ENCODE measurements at regions not wholly inside any gene's neighbourhood (a gene's known extent, or its start where the extent isn't known, plus 50 kb on each side); places are given as distances from the start of the nearest gene placed in this dataset.

GRCh38 chr2:194128810-194129209, 1528.2 kb upstream of the SLC39A10 start:
- no peak for TF ChIP-seq CTCF (IDR thresholded peaks at IDR 0.05)
- Mint-ChIP-seq H3K9me3 (peaks cover 0 to 16% (median 4%) of the 10 kb centered on the region in 7 donors), H3K36me3 (no peaks in the 10 kb centered on the region), H3K4me3 (no peak overlapping the region), H3K27me3 (ENCODE audit: low read depth in 3 of 3) (no peaks in the 10 kb centered on the region), H3K4me1 (no peaks in the 10 kb centered on the region), H3K27ac (no peak overlapping the region)
- Histone ChIP-seq H3K27ac (ENCODE audit: low read depth in 1 of 2, low read length in 2 of 2) (no peak overlapping the region), H3K4me1 (ENCODE audit: control insufficient read depth in 1 of 2, insufficient read depth in 2 of 2, low read length in 2 of 2) (no peaks in the 10 kb centered on the region), H3K9ac (ENCODE audit: insufficient read depth, low read length, poor library complexity, severe bottlenecking) (no peak overlapping the region), H3K4me2 (replicated peaks; ENCODE audit: extremely low read depth, low read length, poor library complexity, severe bottlenecking) (no peak overlapping the region), H3K79me2 (ENCODE audit: insufficient read depth, low read length) (no peaks in the 10 kb centered on the region), H2AFZ (ENCODE audit: insufficient read depth, low read depth, low read length, poor library complexity, severe bottlenecking) (no peak overlapping the region), H3K27me3 (ENCODE audit: control insufficient read depth in 2 of 2, insufficient read depth in 2 of 2, low read length in 2 of 2) (no peaks in the 10 kb centered on the region), H3K36me3 (replicated peaks in 1 of 2; ENCODE audit: control insufficient read depth in 1 of 2, insufficient read depth in 2 of 2, low read length in 2 of 2) (no peaks in the 10 kb centered on the region), H3K4me3 (replicated peaks in 1 of 3; ENCODE audit: low read depth in 2 of 3, low read length in 3 of 3) (no peak overlapping the region), H4K20me1 (ENCODE audit: insufficient read depth, low read length) (no peaks in the 10 kb centered on the region), H3K9me3 (replicated peaks in 1 of 2; ENCODE audit: control insufficient read depth in 1 of 2, insufficient read depth in 1 of 2, low read length in 2 of 2) (peaks cover 17 to 19% of the 10 kb centered on the region in 2 donors)
- no peak for DNase-seq
- WGBS (ENCODE audit: insufficient coverage), result 87% methylated on average over 4 of the region's 4 CpGs
- intact Hi-C loops (cut with micrococcal nuclease), result no loop called here

DNA sequence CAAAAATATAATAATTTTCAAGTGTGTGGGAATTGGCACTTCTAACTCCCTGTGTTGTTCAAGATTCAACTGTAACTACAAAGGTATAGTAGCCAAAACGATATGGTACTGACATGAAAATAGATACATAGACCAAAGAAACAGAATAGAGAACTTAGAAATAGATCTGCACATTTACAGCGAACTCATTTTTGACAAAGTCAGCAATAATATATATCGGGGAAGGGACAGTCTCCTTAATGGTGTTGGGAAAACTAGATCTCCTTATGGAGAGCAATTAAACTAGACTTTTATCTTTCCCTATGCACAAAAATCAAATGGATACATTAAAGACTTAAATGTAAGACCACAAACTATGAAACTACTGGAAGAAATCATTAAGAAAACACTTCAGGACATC, 1530.6 kb upstream of the SLC39A10 start:
- no peak overlapping the region for H3K4me3 ChIP-seq (replicated peaks in 1 of 3; ENCODE audit: low read depth in 2 of 3, low read length in 3 of 3)
- no peak overlapping the region for H3K4me2 ChIP-seq (replicated peaks; ENCODE audit: extremely low read depth, low read length, poor library complexity, severe bottlenecking)
- no peaks in the 10 kb centered on the region for H3K36me3 ChIP-seq (replicated peaks in 1 of 2; ENCODE audit: control insufficient read depth in 1 of 2, insufficient read depth in 2 of 2, low read length in 2 of 2)
- H3K4me1 ChIP-seq (ENCODE audit: control insufficient read depth in 1 of 2, insufficient read depth in 2 of 2, low read length in 2 of 2), result no peaks in the 10 kb centered on the region
- Mint-ChIP-seq H3K27ac (no peak overlapping the region), H3K4me3 (no peak overlapping the region), H3K9me3 (peaks cover 0 to 19% (median 4%) of the 10 kb centered on the region in 7 donors), H3K36me3 (no peaks in the 10 kb centered on the region), H3K4me1 (no peaks in the 10 kb centered on the region), H3K27me3 (ENCODE audit: low read depth in 3 of 3) (no peaks in the 10 kb centered on the region)
- TF ChIP-seq CTCF (IDR thresholded peaks at IDR 0.05), result no peak
- WGBS (ENCODE audit: insufficient coverage), result no CpG with 5 or more reads among the region's 3 CpGs
- intact Hi-C loops (cut with micrococcal nuclease), result no loop called here
- peaks cover 17 to 19% of the 10 kb centered on the region in 2 donors for H3K9me3 ChIP-seq (replicated peaks in 1 of 2; ENCODE audit: control insufficient read depth in 1 of 2, insufficient read depth in 1 of 2, low read length in 2 of 2)
- no peak overlapping the region for H2AFZ ChIP-seq (ENCODE audit: insufficient read depth, low read depth, low read length, poor library complexity, severe bottlenecking)
- no peak overlapping the region for H3K9ac ChIP-seq (ENCODE audit: insufficient read depth, low read length, poor library complexity, severe bottlenecking)
- H3K27ac ChIP-seq (ENCODE audit: low read depth in 1 of 2, low read length in 2 of 2), result no peak overlapping the region
- DNase-seq, result no peak
- no peaks in the 10 kb centered on the region for H3K27me3 ChIP-seq (ENCODE audit: control insufficient read depth in 2 of 2, insufficient read depth in 2 of 2, low read length in 2 of 2)
- H3K79me2 ChIP-seq (ENCODE audit: insufficient read depth, low read length), result no peaks in the 10 kb centered on the region
- no peaks in the 10 kb centered on the region for H4K20me1 ChIP-seq (ENCODE audit: insufficient read depth, low read length)

Measured in CD14-positive monocyte (primary cell).